ENCODE measurements at regions not wholly inside any gene's neighbourhood (a gene's known extent, or its start where the extent isn't known, plus 50 kb on each side); places are given as distances from the start of the nearest gene placed in this dataset.

GRCh38 chr20:50336661-50337060 lies 146.0 kb downstream of the CEBPB start (continued):
- TF ChIP-seq TSHZ1 (CRISPR knock-in tag; IDR thresholded peaks at IDR 0.05) (no peak), ZNF280B (CRISPR knock-in tag; IDR thresholded peaks at IDR 0.05) (no peak), NR2F6 (CRISPR knock-in tag; IDR thresholded peaks at IDR 0.05) (no peak), ZNF224 (CRISPR knock-in tag; IDR thresholded peaks at IDR 0.05) (no peak), ELF1 (tag; IDR thresholded peaks at IDR 0.05) (no peak), ZNF79 (CRISPR knock-in tag; IDR thresholded peaks at IDR 0.05; ENCODE audit: low read depth) (no peak), LCOR (CRISPR knock-in tag; IDR thresholded peaks at IDR 0.05) (no peak)

Data from K562 (cell line).